RCC 7860 (cell line): ENCODE measurements at regions not wholly inside any gene's neighbourhood (a gene's known extent, or its start where the extent isn't known, plus 50 kb on each side); places are given as distances from the start of the nearest gene placed in this dataset.

Experiments used
- DNase-seq: peaks from one replicate; pipeline ENCODE4 v3.0.0-alpha.2; 2015; ENCODE audit warnings: low spot score
- FAIRE-seq: peaks from 2 replicates; lab custom pipeline; 2012; peaks lifted over from hg19 to GRCh38; lab: Jason Lieb, UNC

DNA sequence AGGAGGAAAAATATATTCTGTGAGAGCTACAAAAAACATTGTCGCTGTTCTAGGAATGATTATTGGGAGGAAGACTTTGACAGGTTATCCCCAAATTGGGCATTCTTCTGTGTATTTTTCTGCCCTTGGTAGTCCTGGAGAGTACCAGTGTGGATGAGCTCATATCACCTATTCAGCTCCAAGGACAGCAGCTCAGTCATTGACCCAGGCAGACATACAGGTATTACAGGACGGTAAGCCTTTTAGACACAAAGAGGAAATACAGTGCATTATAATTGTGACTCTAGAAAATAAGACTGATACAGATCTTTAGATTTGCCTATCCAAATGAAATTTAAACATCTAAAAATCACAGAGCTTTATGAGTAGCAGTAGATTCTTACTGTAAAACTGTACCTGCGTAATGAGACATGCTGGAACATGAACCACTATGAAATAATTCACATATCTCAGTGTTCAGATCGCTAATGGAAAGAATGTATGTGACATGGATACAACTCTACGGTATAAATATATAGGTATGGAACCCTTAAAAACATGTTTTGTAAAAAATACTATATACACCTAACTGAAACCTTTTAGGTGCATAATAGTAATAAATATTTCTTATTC, 56.0 kb downstream of the PLK2 start:
- FAIRE-seq (no peak), DNase-seq (no peak)

DNA sequence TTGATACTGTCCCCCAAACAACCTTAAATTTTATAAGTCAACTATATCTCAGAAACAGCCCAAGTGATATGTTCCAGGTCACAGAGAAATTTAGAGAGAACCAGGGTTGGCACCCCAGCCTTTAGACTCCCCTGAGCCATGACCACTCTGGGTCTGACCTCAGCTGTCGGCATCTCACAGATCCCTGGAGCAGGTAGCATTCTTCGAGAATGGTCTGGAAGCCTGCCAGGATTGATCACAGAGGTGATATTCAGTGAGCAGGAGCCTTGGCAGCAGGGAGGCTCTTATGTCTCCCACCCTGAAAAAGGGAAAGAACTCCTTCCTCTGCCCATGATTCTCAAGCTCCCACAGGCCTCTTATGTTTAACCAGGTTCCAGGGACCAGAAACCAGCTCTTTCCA, 58.2 kb downstream of the PLK2 start:
- DNase-seq (no peak), FAIRE-seq (no peak)

DNA sequence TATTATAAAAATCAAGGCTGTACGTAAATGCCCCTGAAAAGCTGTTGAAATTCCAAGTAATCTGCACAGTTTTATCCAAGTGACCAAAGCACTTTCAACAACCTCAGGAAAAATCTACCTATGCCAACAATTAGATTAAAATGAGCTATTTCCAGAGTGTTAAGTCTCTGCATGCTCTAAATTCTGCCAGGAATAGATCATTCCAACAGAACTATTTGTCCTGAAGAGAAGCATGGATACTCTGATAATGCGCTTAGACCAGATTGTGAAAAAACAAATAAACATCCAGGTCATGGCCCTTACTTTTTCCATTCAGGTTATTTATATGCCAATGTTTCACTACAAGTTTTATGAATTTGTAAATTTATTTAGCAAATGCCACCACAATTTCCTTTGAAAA, 59.1 kb downstream of the PLK2 start:
- DNase-seq (no peak), FAIRE-seq (no peak)

DNA sequence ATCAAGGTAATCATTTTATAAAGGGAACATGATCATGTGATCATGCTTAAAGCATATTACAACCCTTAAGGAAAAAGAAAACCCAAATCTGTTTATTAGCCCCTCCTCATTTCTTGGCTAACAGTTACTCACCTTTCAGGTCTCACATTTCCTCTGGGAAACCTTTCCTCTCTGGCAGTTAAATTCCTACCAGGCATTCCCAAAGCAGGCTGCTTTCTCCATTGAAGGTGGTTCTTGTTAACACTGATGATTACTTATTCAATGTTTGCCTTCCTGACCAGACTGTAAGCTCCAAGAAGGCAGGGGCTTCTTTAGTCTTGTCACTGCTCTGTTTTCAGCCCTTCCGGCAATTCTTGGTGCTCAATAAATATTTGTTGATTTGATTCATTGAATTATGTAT, 59.9 kb downstream of the PLK2 start:
- no peak for FAIRE-seq
- no peak for DNase-seq

DNA sequence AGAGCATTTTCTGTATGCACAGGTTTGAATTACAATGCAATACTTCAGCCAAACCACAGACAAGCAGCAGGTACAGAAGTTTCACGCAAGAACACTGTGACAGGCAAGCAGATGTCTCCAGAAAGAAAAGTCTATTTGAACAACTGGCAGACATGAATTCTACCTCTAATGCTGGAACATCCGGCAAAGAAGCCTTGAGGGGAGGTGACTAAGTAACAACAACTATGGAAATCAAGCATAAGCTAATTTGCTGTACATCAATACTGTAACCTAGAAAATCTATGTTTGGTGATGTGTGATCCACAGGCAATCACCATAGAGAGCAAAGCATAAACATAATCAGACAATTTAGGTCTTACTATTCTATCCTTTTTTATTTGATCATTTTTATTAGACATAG, 65.5 kb downstream of the PLK2 start:
- FAIRE-seq (no peak), DNase-seq (no peak)

DNA sequence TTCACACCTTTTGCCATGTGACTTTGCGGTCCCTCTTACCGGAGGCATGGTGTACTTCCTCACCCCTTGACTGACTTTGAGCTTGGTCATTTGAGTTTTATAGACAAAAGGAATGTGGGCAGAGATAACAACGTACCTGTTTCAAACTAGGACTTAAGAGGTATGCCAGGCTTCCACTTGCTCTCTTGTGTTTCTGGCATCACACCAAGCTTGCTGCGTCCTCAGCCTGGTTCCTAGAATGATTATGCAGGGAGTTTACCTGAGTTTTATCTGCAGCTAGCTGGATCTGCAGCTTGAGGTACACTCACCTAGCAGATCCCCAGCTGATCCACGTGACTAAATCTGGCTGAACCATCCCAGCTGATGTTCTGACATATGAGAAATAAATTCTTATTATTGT, 66.2 kb downstream of the PLK2 start:
- no peak for FAIRE-seq

DNA sequence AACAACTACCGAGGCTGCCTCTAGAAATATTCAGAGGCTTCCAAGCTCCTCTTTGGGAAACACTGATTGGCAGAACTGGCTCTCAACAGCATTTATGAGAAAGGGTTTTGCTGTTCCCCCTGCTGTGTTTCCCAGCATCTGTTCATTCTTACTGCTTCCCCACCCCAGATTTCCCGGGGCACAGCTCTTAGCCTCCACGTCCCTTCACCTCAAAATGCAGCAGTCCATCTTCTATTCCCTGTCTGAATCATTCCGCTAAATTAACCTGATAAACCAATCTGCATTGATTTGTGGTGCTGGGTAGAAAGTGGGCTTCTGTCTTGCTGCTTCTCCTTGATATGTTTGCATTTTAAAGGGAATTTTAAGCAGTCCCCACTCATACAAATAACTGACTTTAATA, 67.4 kb downstream of the PLK2 start:
- DNase-seq (no peak), FAIRE-seq (no peak)

More for the DNA sequence above, 66.2 kb downstream of the PLK2 start:
- no peak for DNase-seq

DNA sequence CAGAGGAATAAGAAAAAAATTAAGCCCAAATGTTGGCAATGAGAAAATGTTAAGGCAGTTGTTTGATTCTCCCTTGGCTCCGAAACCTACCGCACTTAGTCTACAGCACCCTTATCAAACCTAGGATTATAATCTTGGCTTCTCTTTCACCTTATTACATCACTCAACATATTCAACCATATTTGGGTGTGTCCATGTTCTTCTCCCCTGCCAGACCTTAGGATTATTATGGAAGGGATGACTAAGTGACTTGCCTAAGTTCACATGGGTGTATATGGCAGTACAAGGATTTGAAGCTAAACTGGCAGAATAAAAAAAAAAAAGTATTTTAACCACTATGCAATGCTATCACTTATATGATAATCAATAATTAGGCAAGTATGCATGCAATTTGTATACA, 76.4 kb downstream of the PLK2 start:
- FAIRE-seq (no peak), DNase-seq (no peak)

DNA sequence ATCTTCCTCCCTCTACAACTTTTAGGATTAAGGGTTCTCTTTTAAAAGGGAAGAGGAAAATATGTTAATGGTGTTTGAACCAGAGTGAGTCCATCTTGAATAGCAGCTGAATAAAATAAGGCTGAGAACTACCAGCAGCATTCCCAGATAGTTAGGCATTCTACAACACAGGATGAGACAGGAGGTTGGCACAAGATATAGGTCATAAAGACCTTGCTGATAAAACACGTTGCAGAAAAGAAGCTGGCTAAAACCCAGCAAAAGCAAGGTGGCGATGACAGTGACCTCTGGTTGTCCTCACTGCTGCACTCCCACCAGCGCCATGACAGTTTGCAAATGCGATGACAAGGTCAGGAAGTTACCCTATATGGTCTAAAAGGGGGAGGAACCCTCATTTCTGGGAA, 77.8 kb downstream of the PLK2 start:
- FAIRE-seq (no peak), DNase-seq (no peak)

DNA sequence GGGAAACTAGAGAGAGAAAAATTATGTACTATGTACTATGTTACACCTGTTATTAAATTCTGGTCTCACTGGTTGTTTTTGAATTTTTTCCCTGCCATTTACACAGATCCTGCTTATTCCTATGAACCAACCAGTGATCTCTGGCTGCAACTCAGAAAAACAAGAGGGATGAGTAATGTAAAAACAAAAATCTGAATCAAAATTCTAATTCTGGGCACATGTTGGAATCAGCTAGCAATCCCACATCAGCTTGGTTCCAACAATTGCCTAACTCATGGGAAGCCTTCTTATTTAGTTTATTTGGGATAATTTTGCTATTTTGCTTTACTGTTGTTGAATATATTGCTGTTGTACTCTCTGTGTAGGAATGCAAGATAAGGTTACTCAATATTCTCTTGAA, 78.3 kb downstream of the PLK2 start:
- FAIRE-seq (no peak), DNase-seq (no peak)

DNA sequence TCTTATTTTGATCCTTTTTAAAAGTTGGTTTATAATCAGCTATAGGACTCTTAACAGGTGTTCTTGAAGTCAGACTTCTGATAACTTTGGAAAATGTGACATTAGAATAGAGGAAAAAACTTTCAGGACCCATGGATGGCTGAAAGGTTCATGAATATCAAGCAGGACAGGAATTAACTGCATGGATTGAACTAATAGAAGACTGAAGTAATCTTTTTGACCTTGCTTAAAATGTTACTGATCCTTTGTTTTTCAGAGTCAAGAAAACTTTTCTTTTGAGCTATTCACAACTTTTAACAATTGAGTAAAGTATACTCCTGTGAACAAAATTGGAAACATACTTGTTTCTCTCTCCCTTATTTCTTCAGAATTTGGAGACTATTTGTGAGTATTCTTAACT, 79.2 kb downstream of the PLK2 start:
- no peak for DNase-seq
- no peak for FAIRE-seq

DNA sequence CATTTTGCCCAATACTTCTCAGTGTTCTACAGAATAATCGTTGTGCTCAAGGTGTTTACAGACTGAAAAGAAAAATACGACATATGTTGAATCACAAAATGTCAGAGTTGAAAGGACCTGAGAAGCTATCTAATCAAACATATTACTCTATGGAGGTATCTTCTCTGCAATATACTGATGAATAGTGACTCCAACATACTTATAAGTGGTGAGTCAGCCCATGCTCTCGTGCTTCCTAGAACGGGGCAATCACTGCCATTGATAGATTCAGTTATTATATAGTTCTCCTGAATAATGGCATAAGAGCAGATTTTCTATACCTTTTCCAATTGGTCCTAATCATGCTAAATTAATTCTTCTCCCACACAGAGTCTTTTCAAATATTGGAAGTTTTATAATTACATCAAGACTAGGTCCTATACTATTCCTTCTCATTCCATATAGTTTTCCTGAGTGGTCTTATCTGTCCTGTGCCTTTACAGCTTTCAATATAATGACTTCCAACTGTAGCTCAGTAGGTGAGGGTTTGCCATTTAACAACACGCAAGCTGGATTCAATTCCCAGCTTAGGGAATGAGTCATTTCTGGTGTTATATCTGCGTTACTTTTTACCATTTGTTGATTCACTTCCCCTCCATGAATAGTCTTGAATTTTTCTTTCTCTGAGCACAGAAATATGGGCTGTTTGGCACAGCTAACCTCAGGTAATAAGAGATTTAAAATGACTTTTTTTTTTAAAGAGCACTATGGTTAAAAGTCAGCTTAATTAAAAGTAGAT, 81.1 kb downstream of the PLK2 start:
- DNase-seq: no peak

DNA sequence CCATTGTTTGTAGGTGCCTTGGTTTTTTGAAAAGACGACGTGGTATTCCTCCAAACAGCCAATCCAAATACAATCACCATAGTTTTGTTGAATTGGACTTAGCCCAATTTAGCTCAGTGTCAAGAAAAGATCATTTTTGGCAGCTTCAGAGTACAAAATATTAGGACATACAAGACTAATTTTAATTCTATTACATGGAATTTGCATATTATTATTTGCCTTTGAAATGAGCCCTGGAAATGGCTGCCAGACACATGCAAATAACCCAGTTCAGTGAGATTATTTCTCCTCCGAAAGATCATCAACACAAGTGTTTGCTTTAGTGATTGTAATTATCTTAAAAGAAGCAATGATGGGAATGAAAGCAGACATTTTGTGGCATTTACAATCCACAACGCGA, 89.3 kb downstream of the PLK2 start:
- DNase-seq: no peak

More for the DNA sequence above, 81.1 kb downstream of the PLK2 start:
- no peak for FAIRE-seq

DNA sequence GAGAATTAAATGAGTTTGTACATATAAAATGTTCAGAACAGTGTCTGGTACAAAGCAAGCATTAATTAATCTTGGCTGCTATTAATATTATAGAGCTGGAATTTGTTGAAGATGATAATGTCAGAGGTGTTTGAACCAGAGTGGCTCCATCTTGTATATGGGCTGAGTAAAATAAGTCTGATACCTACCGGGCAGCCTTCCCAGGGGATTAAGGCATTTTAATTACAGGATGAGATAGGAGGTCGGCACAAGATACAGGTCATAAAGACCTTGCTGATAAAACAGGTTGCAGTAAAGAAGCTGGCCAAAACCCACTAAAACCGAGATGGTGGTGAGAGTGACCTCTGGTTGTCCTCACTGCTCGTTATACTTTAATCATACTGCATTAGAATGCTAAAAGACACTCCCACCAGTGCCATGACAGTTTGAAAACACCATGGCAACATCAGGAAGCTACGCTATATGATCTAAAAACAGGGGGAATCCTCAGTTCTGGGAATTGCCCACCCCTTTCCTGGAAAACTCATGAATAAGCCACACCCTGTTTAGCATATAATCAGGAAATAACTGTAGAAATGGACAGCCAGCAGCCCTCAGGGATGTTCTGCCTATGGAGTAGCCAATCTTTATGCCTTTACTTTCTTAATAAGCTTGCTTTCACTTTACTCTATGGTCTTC, 90.2 kb downstream of the PLK2 start:
- FAIRE-seq (no peak), DNase-seq (no peak)

More for the DNA sequence above, 89.3 kb downstream of the PLK2 start:
- FAIRE-seq: no peak

DNA sequence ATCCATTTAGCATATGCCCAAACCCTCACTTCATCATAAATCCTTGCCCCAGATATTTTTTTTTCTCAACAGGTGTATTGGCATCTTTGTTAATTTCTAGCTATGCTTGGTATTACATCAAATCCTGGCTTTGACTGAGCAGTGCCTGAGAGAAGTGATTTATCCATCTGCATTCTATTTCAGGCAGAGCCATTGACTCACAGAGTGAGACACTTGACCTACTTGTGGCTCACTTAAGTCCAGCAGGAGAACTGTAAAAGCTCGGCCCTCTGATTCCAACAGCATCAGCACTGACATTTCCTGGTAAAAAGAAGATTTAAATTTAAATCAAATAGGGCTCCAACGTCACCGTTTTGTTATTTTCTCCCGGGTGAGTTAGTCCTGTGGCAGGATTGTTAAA, 93.4 kb downstream of the PLK2 start:
- no peak for FAIRE-seq
- DNase-seq: no peak

DNA sequence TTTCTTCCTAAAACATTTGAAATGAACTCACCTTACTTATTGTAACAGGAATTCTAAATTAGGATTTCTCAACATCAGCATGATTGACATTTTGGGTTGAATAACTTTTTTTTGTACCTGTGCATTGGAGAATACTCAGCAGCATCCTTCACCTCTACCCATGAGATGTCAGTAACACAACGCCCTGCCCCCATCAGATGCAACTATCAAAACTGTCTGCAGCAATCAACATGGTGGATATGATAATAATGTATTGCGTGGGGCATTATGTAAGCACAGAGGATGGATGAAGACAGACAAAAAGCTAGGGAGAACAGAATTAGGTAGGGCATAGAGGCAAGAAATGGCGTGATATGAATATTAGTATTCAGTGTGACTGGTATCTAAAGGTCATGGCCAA, 94.1 kb downstream of the PLK2 start:
- DNase-seq: no peak
- FAIRE-seq: no peak

DNA sequence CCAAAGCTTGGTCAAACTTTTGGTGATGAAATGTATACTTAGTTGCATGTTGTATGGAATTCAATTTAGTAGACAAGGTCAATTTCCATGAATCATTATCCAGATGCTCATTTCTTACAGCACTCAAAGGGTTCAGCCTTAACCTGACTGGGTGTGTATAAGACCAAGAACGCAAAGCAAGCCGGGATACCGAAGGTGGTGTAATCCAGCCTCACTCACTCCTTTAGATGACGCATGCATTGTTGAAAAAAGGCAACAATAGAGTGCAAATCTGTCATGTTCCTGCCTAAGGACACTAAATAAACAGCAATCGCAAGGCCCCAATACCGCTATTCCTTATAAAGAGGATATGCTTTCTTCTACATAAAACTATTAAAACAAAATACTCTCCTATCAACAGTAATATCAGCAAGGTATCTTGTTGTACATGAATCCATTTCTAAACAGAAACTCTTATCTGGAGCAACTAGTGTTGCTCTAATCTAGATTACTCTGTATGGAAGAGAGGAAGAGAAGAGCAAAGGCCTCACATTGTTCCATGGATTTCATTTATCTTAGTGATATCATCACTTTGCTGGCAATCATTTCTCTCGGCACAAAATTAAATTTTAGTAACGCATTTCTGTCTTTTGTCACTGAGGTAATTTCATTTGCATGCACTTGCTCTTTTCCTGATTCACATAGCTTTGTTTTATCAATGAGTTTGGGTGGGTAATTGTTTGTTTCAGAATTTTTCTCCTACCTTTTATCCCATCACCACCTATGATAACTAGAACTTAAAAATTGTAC, 96.2 kb downstream of the PLK2 start:
- DNase-seq (no peak), FAIRE-seq (no peak)

DNA sequence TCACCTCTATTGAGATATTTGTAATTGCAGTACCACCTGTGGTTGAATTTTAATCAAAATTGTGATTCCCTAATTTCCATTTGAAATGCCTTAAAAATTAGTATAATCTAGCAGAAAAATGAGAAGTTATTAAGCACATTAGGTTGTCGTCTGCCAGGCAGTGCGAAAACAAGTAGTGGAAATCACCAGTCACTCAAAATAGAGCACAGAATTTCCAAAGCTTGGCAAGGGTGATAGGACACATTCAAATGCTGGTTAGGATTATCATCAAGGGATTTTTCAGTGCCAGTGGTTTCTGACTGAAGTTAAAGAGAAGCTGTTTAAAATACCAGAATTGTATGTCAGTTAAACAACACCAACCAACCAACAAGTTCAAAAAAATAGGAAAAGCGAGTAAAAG, 97.8 kb downstream of the PLK2 start:
- no peak for FAIRE-seq

DNA sequence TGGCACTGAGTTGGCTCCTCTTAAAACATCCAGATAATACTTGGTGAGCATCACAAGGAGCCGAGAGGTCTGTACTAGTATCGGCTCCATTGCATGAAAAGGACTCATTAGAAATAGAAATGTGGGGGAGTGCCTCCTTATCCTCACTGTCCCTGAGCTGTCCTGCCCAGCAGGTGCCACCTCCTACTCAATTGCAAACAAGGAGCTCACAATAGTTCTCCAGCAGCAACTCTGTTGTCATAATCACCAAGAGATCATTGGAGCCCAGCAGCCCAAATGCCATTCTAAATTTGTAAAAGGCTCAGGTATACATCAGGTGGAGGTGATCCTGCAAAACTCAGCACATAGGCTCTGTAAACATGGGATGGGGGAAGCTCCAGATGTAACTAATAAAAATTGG, 99.1 kb downstream of the PLK2 start:
- DNase-seq: no peak
- no peak for FAIRE-seq

More for the DNA sequence above, 97.8 kb downstream of the PLK2 start:
- no peak for DNase-seq

DNA sequence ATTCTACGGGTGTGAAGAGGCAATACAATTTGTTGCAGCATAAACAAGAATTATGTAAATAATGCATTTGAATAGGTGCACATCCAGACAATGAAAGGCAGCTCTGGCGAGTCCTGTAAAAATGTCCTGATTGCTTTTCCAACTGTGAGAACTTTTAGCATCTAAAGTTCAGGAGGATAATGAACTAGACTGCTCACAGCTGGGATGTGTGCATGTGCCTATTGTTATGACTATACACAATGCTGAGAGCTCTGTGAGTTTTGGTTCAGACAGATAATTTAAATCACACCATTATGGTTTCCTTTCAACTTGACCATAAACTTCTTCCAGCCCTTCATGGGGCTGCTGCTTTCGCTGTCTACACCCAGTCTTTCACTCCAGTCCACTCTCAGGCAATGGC, 99.9 kb downstream of the PLK2 start:
- FAIRE-seq (no peak), DNase-seq (no peak)

DNA sequence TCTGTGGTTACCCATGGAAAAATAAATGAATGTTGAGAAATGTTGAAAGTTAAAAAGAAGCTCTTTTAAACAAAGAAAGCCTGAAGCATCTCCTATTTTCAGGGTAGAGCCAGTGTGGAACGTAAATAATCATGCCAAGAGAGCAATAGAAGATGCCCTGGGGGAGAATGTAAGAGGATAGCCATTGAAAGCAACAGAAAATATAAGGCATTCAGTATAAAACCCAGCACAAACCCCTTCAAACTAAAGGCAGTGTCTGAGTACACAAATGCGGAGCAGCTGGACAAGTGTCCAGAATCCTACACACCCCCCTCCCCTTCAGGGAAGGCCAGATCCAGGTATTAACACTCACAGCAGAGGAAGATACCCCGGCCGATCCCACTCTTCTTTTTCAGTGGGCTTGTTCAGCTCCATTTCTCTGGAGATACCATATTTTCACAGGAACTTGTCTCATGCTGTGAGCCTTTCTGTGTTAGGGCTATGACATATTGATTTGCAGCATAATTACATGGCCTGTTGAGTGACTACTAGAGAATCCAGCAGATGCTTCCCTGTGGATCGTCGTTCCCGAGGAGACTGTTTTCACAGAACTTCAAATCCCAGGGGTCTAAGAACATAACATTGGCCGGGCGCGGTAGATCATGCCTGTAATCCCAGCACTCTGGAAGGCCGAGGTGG, 101.2 kb downstream of the PLK2 start:
- no peak for FAIRE-seq
- no peak for DNase-seq
